CD4-positive, alpha-beta memory T cell (primary cell): ENCODE measurements at regions not wholly inside any gene's neighbourhood (a gene's known extent, or its start where the extent isn't known, plus 50 kb on each side); places are given as distances from the start of the nearest gene placed in this dataset.

ENCODE experiments used
- CTCF ChIA-PET: fragments of 350-600 bp; sonication (Branson Sonifier 250); formaldehyde crosslinking; loops from one replicate; lab custom pipeline; 2021; ENCODE audit warnings: inconsistent platforms; ENCODE audit not compliant: partially characterized antibody; lab: Charles Lee
- POLR2A ChIA-PET: fragments of 350-600 bp; sonication (Branson Sonifier 250); formaldehyde crosslinking; loops from one replicate; lab custom pipeline; 2021; ENCODE audit not compliant: partially characterized antibody; lab: Charles Lee
- DNase-seq, 5 donors: peaks; one replicate each; pipeline versions ENCODE4 v3.0.0 to v3.0.0-alpha.2; 2020 to 2022; ENCODE audit warnings: mixed read lengths in 1 of 5
- H3K27ac ChIP-seq: one replicate; pipeline ENCODE4 v1.7.0; 2013; ENCODE audit warnings: low read depth, low read length
- H3K27me3 ChIP-seq: 2 replicates; pipeline ENCODE4 v1.7.0; 2013; ENCODE audit warnings: mild to moderate bottlenecking, low read length, moderate library complexity; ENCODE audit not compliant: insufficient read depth
- H3K36me3 ChIP-seq: 2 replicates; pipeline ENCODE4 v1.7.0; 2013; ENCODE audit warnings: mild to moderate bottlenecking, low read length, moderate library complexity; ENCODE audit not compliant: insufficient read depth
- H3K4me1 ChIP-seq: 2 replicates; pipeline ENCODE4 v1.7.0; 2013; ENCODE audit warnings: mild to moderate bottlenecking, low read length, moderate library complexity; ENCODE audit not compliant: insufficient read depth
- H3K4me3 ChIP-seq, 2 donors: one replicate each; pipeline ENCODE4 v1.7.0; 2013; ENCODE audit warnings: low read length in 2 of 2, mild to moderate bottlenecking in 1 of 2
- H3K9me3 ChIP-seq, 2 donors: one replicate each; pipeline ENCODE4 v1.7.0; 2013; ENCODE audit warnings: low read length in 2 of 2, control low read depth in 1 of 2; ENCODE audit not compliant: control insufficient read depth in 1 of 2
- H3K27ac Mint-ChIP-seq, 7 donors: one replicate each; pipeline ENCODE4 v1.8.0; 2020 to 2021; ENCODE audit warnings: mixed read lengths in 7 of 7, mild to moderate bottlenecking in 6 of 7, inconsistent platforms in 3 of 7, moderate library complexity in 3 of 7
- H3K27me3 Mint-ChIP-seq, 2 donors: one replicate each; pipeline ENCODE4 v1.8.0; 2020 to 2021; ENCODE audit warnings: mixed read lengths in 2 of 2
- H3K36me3 Mint-ChIP-seq, 2 donors: one replicate each; pipeline ENCODE4 v1.8.0; 2020 to 2021; ENCODE audit warnings: mixed read lengths in 2 of 2, inconsistent platforms in 1 of 2, mild to moderate bottlenecking in 1 of 2
- H3K4me1 Mint-ChIP-seq, 4 donors: one replicate each; pipeline ENCODE4 v1.8.0; 2020 to 2021; ENCODE audit warnings: mixed read lengths in 4 of 4, mild to moderate bottlenecking in 1 of 4
- H3K4me3 Mint-ChIP-seq, 8 donors: one replicate each; pipeline ENCODE4 v1.8.0; 2020 to 2021; ENCODE audit warnings: mixed read lengths in 8 of 8, mild to moderate bottlenecking in 7 of 8, moderate library complexity in 6 of 8, inconsistent platforms in 3 of 8
- H3K9me3 Mint-ChIP-seq, 8 donors: one replicate each; pipeline ENCODE4 v1.8.0; 2020 to 2021; ENCODE audit warnings: mixed read lengths in 8 of 8, mild to moderate bottlenecking in 5 of 8, inconsistent platforms in 3 of 8, moderate library complexity in 1 of 8
- intact Hi-C: fragments of 100-400 bp; cut with micrococcal nuclease; formaldehyde crosslinking; loops from one replicate; pipeline ENCODE4 v1.15.1; 2023

GRCh38 chr11:129573161-129573560 lies 197.5 kb downstream of the BARX2 start:
- Mint-ChIP-seq H3K36me3 (no peaks in the 10 kb centered on the region), H3K9me3 (peaks cover 8 to 53% (median 23%) of the 10 kb centered on the region in 8 donors), H3K27me3 (peaks cover 4 to 9% of the 10 kb centered on the region in 2 donors), H3K27ac (no peak overlapping the region), H3K4me1 (no peaks in the 10 kb centered on the region), H3K4me3 (no peak overlapping the region)
- intact Hi-C loops: no loop called here
- H3K27ac ChIP-seq: no peak overlapping the region
- POLR2A ChIA-PET: no interaction called here
- DNase-seq: no peak
- H3K36me3 ChIP-seq: no peaks in the 10 kb centered on the region
- H3K9me3 ChIP-seq: peaks cover 0 to 3% of the 10 kb centered on the region in 2 donors
- H3K4me1 ChIP-seq: no peaks in the 10 kb centered on the region
- CTCF ChIA-PET: no interaction called here
- no peak overlapping the region for H3K4me3 ChIP-seq
- no peaks in the 10 kb centered on the region for H3K27me3 ChIP-seq

GRCh38 chr11:129574431-129574830 lies 198.8 kb downstream of the BARX2 start:
- ChIA-PET CTCF (no interaction called here), POLR2A (no interaction called here)
- Mint-ChIP-seq H3K9me3 (peaks cover 5 to 47% (median 18%) of the 10 kb centered on the region in 8 donors), H3K4me1 (no peaks in the 10 kb centered on the region), H3K27ac (no peak overlapping the region), H3K36me3 (no peaks in the 10 kb centered on the region), H3K27me3 (peaks cover 5 to 15% of the 10 kb centered on the region in 2 donors), H3K4me3 (no peak overlapping the region)
- Histone ChIP-seq H3K27me3 (no peaks in the 10 kb centered on the region), H3K4me3 (no peak overlapping the region), H3K4me1 (no peaks in the 10 kb centered on the region), H3K27ac (no peak overlapping the region), H3K36me3 (no peaks in the 10 kb centered on the region), H3K9me3 (peaks cover 0 to 2% of the 10 kb centered on the region in 2 donors)
- no peak for DNase-seq
- intact Hi-C loops: no loop called here

DNA sequence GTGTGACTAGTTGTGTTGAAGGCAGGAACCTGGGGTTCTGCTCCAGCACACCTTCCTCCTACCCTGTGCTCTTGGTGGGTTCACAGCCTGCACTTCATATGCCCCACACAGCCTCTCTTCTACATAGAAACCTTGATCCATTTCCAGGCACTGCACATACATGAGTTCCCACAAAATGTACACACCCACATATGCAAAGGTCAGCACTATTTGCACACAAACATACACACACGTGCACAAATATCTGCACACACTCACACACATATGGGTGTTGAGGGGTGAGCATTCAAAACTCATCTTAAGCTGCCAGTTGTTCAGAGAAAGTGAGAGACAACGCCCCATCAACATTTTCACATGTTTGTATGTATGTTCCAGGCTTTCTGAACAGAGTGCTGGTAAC lies 201.0 kb downstream of the BARX2 start:
- Histone ChIP-seq H3K36me3 (no peaks in the 10 kb centered on the region), H3K27ac (no peak overlapping the region), H3K27me3 (no peaks in the 10 kb centered on the region), H3K9me3 (no peaks in the 10 kb centered on the region), H3K4me1 (no peaks in the 10 kb centered on the region), H3K4me3 (no peak overlapping the region)
- Mint-ChIP-seq H3K27ac (no peak overlapping the region), H3K4me1 (no peaks in the 10 kb centered on the region), H3K36me3 (no peaks in the 10 kb centered on the region), H3K9me3 (peaks cover 4 to 31% (median 11%) of the 10 kb centered on the region in 8 donors), H3K4me3 (no peak overlapping the region), H3K27me3 (peaks cover 5 to 15% of the 10 kb centered on the region in 2 donors)
- ChIA-PET CTCF (no interaction called here), POLR2A (no interaction called here)
- DNase-seq: no peak
- intact Hi-C loops: no loop called here

DNA sequence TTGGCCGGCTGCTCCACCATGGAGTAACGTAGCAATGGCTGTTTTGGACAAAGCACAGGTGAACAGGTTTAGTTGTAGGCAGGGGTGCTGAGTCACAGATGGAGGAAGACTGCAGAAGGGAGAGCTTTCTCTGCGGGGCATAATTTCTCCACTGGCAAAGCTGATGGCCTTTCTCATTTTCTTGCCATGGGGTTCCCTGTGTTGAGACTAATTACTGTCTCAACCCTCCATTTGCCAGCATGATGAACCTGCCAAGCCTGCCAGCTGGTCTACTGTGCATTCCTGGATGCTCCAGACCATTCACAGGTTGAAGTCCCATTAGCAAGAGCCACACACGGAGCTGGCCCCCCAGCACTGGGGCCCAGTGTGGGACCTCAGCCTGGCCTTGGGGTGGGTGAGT lies 202.4 kb downstream of the BARX2 start:
- Histone ChIP-seq H3K27me3 (no peaks in the 10 kb centered on the region), H3K4me1 (no peaks in the 10 kb centered on the region), H3K4me3 (no peak overlapping the region), H3K9me3 (no peaks in the 10 kb centered on the region), H3K27ac (no peak overlapping the region), H3K36me3 (no peaks in the 10 kb centered on the region)
- DNase-seq: no peak
- intact Hi-C loops: no loop called here
- POLR2A ChIA-PET: no interaction called here
- H3K4me1 Mint-ChIP-seq: no peaks in the 10 kb centered on the region
- peaks cover 4 to 31% (median 11%) of the 10 kb centered on the region in 8 donors for H3K9me3 Mint-ChIP-seq
- CTCF ChIA-PET: no interaction called here
- no peak overlapping the region for H3K27ac Mint-ChIP-seq
- peaks cover 5 to 15% of the 10 kb centered on the region in 2 donors for H3K27me3 Mint-ChIP-seq
- no peak overlapping the region for H3K4me3 Mint-ChIP-seq
- no peaks in the 10 kb centered on the region for H3K36me3 Mint-ChIP-seq

DNA sequence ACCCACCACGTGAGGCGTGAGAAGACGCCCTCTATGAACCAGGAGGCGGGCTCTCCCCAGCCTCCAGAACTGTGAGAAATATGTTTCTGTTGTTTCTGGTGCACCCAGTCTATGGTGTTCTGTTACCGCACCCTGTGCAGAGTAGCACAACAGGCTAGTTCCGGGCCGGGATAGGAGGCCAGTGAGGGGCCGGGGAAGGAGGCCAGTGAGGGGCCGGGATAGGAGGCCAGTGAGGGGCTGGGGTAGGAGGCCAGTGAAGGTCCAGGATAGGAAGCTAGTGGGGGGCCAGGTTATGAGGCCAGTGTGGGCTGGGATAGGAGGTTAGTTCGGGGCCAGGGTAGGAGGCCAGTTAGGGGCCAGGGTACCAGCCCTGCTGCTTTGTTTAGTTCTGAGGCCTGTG lies 204.6 kb downstream of the BARX2 start:
- Mint-ChIP-seq H3K4me1 (no peaks in the 10 kb centered on the region), H3K27me3 (peaks cover 5 to 15% of the 10 kb centered on the region in 2 donors), H3K9me3 (peaks cover 0 to 16% (median 4%) of the 10 kb centered on the region in 8 donors), H3K4me3 (no peak overlapping the region), H3K36me3 (no peaks in the 10 kb centered on the region), H3K27ac (no peak overlapping the region)
- Histone ChIP-seq H3K36me3 (no peaks in the 10 kb centered on the region), H3K4me1 (no peaks in the 10 kb centered on the region), H3K9me3 (no peaks in the 10 kb centered on the region), H3K4me3 (no peak overlapping the region), H3K27ac (no peak overlapping the region), H3K27me3 (no peaks in the 10 kb centered on the region)
- intact Hi-C loops: no loop called here
- ChIA-PET POLR2A (no interaction called here), CTCF (no interaction called here)
- DNase-seq: no peak

DNA sequence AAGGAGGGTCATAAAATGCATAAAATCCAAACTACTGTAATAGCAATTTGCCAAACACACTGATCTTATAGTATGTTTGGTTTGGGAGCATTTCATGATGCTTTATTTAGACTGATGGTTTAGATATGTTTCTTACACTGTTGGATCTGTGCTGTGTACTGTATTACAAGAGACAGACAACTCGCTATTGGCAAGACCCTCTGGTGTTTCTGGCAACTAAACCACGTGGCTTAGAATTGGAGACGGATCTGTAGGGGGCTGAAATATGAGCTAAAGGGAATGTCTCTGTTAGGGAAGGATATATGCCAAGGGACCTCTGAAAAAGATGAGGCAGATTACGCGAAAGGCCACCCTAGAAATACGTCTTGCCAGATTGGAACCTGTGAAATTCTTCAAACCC lies 208.7 kb downstream of the BARX2 start:
- no peak for DNase-seq
- Mint-ChIP-seq H3K9me3 (peaks cover 0 to 4% (median 0%) of the 10 kb centered on the region in 8 donors), H3K36me3 (no peaks in the 10 kb centered on the region), H3K27me3 (peaks cover under 1 to 1% of the 10 kb centered on the region in 2 donors), H3K4me1 (no peaks in the 10 kb centered on the region), H3K27ac (no peak overlapping the region), H3K4me3 (no peak overlapping the region)
- intact Hi-C loops: no loop called here
- Histone ChIP-seq H3K27me3 (no peaks in the 10 kb centered on the region), H3K9me3 (no peaks in the 10 kb centered on the region), H3K4me3 (no peak overlapping the region), H3K36me3 (no peaks in the 10 kb centered on the region), H3K4me1 (no peaks in the 10 kb centered on the region), H3K27ac (no peak overlapping the region)
- POLR2A ChIA-PET: no interaction called here
- CTCF ChIA-PET: no interaction called here

DNA sequence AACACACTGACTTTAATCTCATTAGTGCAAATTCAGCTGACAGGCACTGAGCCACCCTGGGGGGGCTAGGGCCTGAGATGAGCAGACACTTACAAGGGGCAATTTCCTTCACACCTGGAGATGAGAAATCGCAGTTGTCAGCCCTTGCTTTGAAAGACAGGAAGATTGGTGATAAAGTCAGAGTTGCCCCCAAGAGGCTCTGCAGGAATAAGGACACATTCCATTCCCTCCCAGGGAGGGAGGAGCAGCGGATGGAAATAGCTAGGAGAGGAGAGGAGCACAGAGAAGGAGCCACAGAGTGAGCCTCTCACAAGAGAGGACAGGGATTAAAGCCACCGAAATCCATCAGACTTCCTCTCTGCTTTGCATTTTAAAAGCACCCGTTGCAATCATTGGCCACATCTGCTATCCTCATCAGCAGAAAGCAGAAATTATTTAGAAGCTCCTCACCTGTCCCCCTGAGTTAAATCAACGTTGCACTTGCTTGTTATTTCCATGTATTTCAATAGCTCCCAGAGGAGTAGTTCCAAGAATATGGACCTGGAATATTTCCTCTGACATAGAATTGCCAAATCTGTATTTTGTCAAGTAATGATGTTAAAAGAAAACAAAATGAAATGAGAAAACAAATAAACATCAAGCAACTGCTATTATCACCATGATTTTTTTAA lies 213.7 kb downstream of the BARX2 start:
- no peaks in the 10 kb centered on the region for H3K4me1 ChIP-seq
- ChIA-PET CTCF (interaction anchor here (1.0 kb wide), 1 partner anchor 83 kb away, joined by 3 read pairs; no protein-coding TSS in a partner anchor), POLR2A (no interaction called here)
- intact Hi-C loops: no loop called here
- no peak for DNase-seq
- Mint-ChIP-seq H3K27me3 (peaks cover 4 to 6% of the 10 kb centered on the region in 2 donors), H3K27ac (no peak overlapping the region), H3K4me1 (no peaks in the 10 kb centered on the region), H3K36me3 (no peaks in the 10 kb centered on the region), H3K9me3 (peaks cover 0 to 5% (median 0%) of the 10 kb centered on the region in 8 donors), H3K4me3 (no peak overlapping the region)
- H3K27ac ChIP-seq: no peak overlapping the region
- no peak overlapping the region for H3K4me3 ChIP-seq
- H3K27me3 ChIP-seq: no peaks in the 10 kb centered on the region
- no peaks in the 10 kb centered on the region for H3K9me3 ChIP-seq
- H3K36me3 ChIP-seq: no peaks in the 10 kb centered on the region
